ENCODE measurements at regions not wholly inside any gene's neighbourhood (a gene's known extent, or its start where the extent isn't known, plus 50 kb on each side); places are given as distances from the start of the nearest gene placed in this dataset.

DNA sequence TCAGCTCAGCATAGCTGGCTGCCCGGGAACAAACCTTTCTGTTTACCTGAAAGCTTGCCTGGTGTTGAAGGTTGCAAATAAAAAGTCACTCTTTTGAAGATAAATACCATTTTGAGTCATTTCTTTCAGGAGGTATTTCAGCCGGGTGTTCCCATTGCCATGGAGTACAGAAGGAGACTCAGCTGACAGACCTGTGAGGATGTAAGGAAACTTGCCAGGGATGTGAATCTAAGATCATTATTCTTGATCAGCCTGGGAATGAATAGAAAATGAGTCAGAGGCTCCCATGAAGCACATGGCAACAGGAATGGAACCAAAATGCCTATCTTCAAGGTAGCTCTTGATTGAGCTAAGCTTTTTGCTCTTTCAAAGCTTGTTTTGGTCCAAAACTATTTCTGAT lies 231.2 kb downstream of the CYRIA start:
- no peak overlapping the region for H2AFZ ChIP-seq (ENCODE audit: low read depth, low read length)

DNA sequence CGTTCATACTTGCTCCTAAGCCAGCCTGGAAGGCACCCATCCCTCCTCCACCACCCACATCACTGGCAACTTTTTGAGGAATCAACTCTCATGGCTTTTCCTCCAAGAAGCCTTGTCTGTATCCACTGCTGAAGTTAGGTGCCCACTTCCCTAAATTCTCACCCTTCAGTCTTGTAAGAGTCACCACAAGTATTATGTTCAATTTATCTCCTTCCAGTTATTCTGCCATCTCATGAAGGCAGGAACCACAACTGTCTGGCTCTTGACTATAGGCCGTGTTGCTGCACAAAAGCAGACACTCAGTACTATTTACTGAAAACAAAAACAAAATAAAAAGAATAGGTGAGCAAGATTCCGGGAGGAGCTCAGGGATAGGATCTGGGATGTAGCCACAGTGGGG lies 234.8 kb downstream of the CYRIA start:
- Histone ChIP-seq H2AFZ (ENCODE audit: low read depth, low read length) (no peak overlapping the region), H3K9ac (ENCODE audit: low read length) (no peak overlapping the region), H4K20me1 (ENCODE audit: insufficient read depth) (no peaks in the 10 kb centered on the region), H3K9me3 (ENCODE audit: low read length) (no peaks in the 10 kb centered on the region), H3K27me3 (ENCODE audit: insufficient read depth, low read depth, low read length) (no peaks in the 10 kb centered on the region), H3K9me2 (ENCODE audit: insufficient read depth, low read length) (no peaks in the 10 kb centered on the region), H3K4me2 (ENCODE audit: low read length) (no peak overlapping the region), H3K36me3 (ENCODE audit: insufficient read depth, low read length) (no peaks in the 10 kb centered on the region), H3K79me2 (replicated peaks; ENCODE audit: insufficient read depth, low read length) (no peaks in the 10 kb centered on the region), H3K27ac (ENCODE audit: low read length) (no peak overlapping the region), H3F3A (ENCODE audit: insufficient read depth, low read length, poor library complexity, severe bottlenecking) (no peaks in the 10 kb centered on the region), H3K4me3 (ENCODE audit: low read length) (no peak overlapping the region)
- TF ChIP-seq EP300 (conservative IDR thresholded peaks at IDR 0.05; ENCODE audit: poor library complexity, severe bottlenecking) (no peak), TAF1 (IDR thresholded peaks at IDR 0.05; ENCODE audit: low read depth) (no peak), EZH2 (IDR thresholded peaks at IDR 0.05; ENCODE audit: borderline replicate concordance, insufficient read depth, low read length, poor library complexity, severe bottlenecking) (no peak), SMC3 (conservative IDR thresholded peaks at IDR 0.05; ENCODE audit: poor library complexity) (no peak), CTCF (IDR thresholded peaks at IDR 0.05; ENCODE audit: poor library complexity, severe bottlenecking) (no peak), RAD21 (conservative IDR thresholded peaks at IDR 0.05) (no peak)

More for the DNA sequence above, 231.2 kb downstream of the CYRIA start:
- H3K9me3 ChIP-seq (ENCODE audit: low read length) = no peaks in the 10 kb centered on the region
- no peak overlapping the region for H3K4me2 ChIP-seq (ENCODE audit: low read length)
- H3K79me2 ChIP-seq (replicated peaks; ENCODE audit: insufficient read depth, low read length) = no peaks in the 10 kb centered on the region
- H3K36me3 ChIP-seq (ENCODE audit: insufficient read depth, low read length) = no peaks in the 10 kb centered on the region
- H3K9me2 ChIP-seq (ENCODE audit: insufficient read depth, low read length) = no peaks in the 10 kb centered on the region
- H3K4me3 ChIP-seq (ENCODE audit: low read length) = no peak overlapping the region
- no peaks in the 10 kb centered on the region for H4K20me1 ChIP-seq (ENCODE audit: insufficient read depth)
- no peaks in the 10 kb centered on the region for H3K27me3 ChIP-seq (ENCODE audit: insufficient read depth, low read depth, low read length)
- TF ChIP-seq EP300 (conservative IDR thresholded peaks at IDR 0.05; ENCODE audit: poor library complexity, severe bottlenecking) (no peak), SMC3 (conservative IDR thresholded peaks at IDR 0.05; ENCODE audit: poor library complexity) (no peak), REST (IDR thresholded peaks at IDR 0.05; ENCODE audit: borderline replicate concordance) (no peak), EZH2 (IDR thresholded peaks at IDR 0.05; ENCODE audit: borderline replicate concordance, insufficient read depth, low read length, poor library complexity, severe bottlenecking) (no peak), MXI1 (conservative IDR thresholded peaks at IDR 0.05; ENCODE audit: poor library complexity, severe bottlenecking) (no peak), CTCF (IDR thresholded peaks at IDR 0.05; ENCODE audit: poor library complexity, severe bottlenecking) (no peak), POLR2AphosphoS5 (IDR thresholded peaks at IDR 0.05) (no peak), TAF1 (IDR thresholded peaks at IDR 0.05; ENCODE audit: low read depth) (no peak), RAD21 (conservative IDR thresholded peaks at IDR 0.05) (no peak)
- no peak overlapping the region for H3K9ac ChIP-seq (ENCODE audit: low read length)
- H3F3A ChIP-seq (ENCODE audit: insufficient read depth, low read length, poor library complexity, severe bottlenecking) = no peaks in the 10 kb centered on the region
- no peak overlapping the region for H3K27ac ChIP-seq (ENCODE audit: low read length)
